ENCODE measurements at regions not wholly inside any gene's neighbourhood (a gene's known extent, or its start where the extent isn't known, plus 50 kb on each side); places are given as distances from the start of the nearest gene placed in this dataset.

GRCh38 chr14:100387450-100387849 lies 64.3 kb downstream of the SLC25A47 start:
- POLR2A ChIA-PET = no interaction called here

GRCh38 chr14:100388103-100389054 lies 65.2 kb downstream of the SLC25A47 start:
- DNase-seq (ENCODE audit: low read depth, low spot score) (no peak), ATAC-seq (no peak)
- no peaks in the 10 kb centered on the region for H3K79me2 ChIP-seq (ENCODE audit: insufficient read depth, low read length)
- no peaks in the 10 kb centered on the region for H3K9me3 ChIP-seq (ENCODE audit: control insufficient read depth in 1 of 2, insufficient read depth in 1 of 2, low read depth in 1 of 2, low read length in 2 of 2)
- no peak overlapping the region for H2AFZ ChIP-seq (ENCODE audit: low read depth, low read length, poor library complexity, severe bottlenecking)
- H3K36me3 ChIP-seq (ENCODE audit: control insufficient read depth in 1 of 2, insufficient read depth in 2 of 2, low read length in 2 of 2) = no peaks in the 10 kb centered on the region
- H3K9me2 ChIP-seq (ENCODE audit: insufficient read depth) = no peaks in the 10 kb centered on the region
- peaks cover 2 to 20% of the 10 kb centered on the region in 2 experiments; a peak in 3 of 4 replicates for H3K4me1 ChIP-seq (ENCODE audit: control insufficient read depth in 1 of 2, insufficient read depth in 2 of 2, low read length in 2 of 2)
- intact Hi-C loops (cut with micrococcal nuclease) = loop anchor here (5.0 to 10.0 kb wide), 2 partner anchors 846 to 1274 kb away; no protein-coding TSS in a partner anchor
- no peaks in the 10 kb centered on the region for H4K20me1 ChIP-seq (ENCODE audit: insufficient read depth)
- H3K4me2 ChIP-seq (ENCODE audit: low read length) = no peak overlapping the region
- ChIA-PET RAD21 (ENCODE audit: low non-redundant PET in 1 of 2, low total read pairs in 2 of 2, uncharacterized antibody in 2 of 2, unreplicated experiment in 2 of 2) (interaction anchor here in 1 of 2 experiments (1.8 kb wide), 1 partner anchor 51 kb away, joined by 5 read pairs; no protein-coding TSS in a partner anchor), POLR2A (no interaction called here), CTCF (interaction anchor here (0.9 to 1.8 kb wide), 3 partner anchors 11 to 265 kb away, joined by 3 to 7 read pairs (median 5); no protein-coding TSS in a partner anchor)
- no peak overlapping the region for H3K4me3 ChIP-seq (replicated peaks in 1 of 2; ENCODE audit: low read depth in 1 of 2, low read length in 2 of 2)
- no TSS peak for BruUV-seq (replicated peaks)
- no peaks in the 10 kb centered on the region for H3K27me3 ChIP-seq (ENCODE audit: insufficient read depth, low read length)
- H3K27ac ChIP-seq (ENCODE audit: low read depth, low read length) = no peak overlapping the region
- no peak overlapping the region for H3K9ac ChIP-seq (ENCODE audit: low read length)
- TF ChIP-seq ZNF274 (IDR thresholded peaks at IDR 0.05; ENCODE audit: low read depth, low read length) = no peak
- TF ChIP-seq, protein P1, sequence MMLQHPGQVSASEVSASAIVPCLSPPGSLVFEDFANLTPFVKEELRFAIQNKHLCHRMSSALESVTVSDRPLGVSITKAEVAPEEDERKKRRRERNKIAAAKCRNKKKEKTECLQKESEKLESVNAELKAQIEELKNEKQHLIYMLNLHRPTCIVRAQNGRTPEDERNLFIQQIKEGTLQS (IDR thresholded peaks at IDR 0.05) = no peak
- TF ChIP-seq YY1 (IDR thresholded peaks at IDR 0.05; ENCODE audit: extremely low read depth, insufficient replicate concordance, low read depth, low read length) = no peak
- TF ChIP-seq FOSL1 (IDR thresholded peaks at IDR 0.05; ENCODE audit: low read depth) = no peak
- TF ChIP-seq MAX (IDR thresholded peaks at IDR 0.05) = no peak
- no peak for TF ChIP-seq JUND (IDR thresholded peaks at IDR 0.05)
- TF ChIP-seq SP1 (IDR thresholded peaks at IDR 0.05; ENCODE audit: low read depth) = no peak
- no peak for TF ChIP-seq SIN3A (IDR thresholded peaks at IDR 0.05; ENCODE audit: low read depth)
- TF ChIP-seq ELF1 (IDR thresholded peaks at IDR 0.05; ENCODE audit: borderline replicate concordance, low read depth) = no peak
- TF ChIP-seq ZFX (IDR thresholded peaks at IDR 0.05) = no peak
- TF ChIP-seq, protein P2, sequence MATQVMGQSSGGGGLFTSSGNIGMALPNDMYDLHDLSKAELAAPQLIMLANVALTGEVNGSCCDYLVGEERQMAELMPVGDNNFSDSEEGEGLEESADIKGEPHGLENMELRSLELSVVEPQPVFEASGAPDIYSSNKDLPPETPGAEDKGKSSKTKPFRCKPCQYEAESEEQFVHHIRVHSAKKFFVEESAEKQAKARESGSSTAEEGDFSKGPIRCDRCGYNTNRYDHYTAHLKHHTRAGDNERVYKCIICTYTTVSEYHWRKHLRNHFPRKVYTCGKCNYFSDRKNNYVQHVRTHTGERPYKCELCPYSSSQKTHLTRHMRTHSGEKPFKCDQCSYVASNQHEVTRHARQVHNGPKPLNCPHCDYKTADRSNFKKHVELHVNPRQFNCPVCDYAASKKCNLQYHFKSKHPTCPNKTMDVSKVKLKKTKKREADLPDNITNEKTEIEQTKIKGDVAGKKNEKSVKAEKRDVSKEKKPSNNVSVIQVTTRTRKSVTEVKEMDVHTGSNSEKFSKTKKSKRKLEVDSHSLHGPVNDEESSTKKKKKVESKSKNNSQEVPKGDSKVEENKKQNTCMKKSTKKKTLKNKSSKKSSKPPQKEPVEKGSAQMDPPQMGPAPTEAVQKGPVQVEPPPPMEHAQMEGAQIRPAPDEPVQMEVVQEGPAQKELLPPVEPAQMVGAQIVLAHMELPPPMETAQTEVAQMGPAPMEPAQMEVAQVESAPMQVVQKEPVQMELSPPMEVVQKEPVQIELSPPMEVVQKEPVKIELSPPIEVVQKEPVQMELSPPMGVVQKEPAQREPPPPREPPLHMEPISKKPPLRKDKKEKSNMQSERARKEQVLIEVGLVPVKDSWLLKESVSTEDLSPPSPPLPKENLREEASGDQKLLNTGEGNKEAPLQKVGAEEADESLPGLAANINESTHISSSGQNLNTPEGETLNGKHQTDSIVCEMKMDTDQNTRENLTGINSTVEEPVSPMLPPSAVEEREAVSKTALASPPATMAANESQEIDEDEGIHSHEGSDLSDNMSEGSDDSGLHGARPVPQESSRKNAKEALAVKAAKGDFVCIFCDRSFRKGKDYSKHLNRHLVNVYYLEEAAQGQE (IDR thresholded peaks at IDR 0.05; ENCODE audit: low read depth) = no peak

More at GRCh38 chr14:100387450-100387849, 64.3 kb downstream of the SLC25A47 start:
- no peaks in the 10 kb centered on the region for H4K20me1 ChIP-seq (ENCODE audit: insufficient read depth)
- H3K4me3 ChIP-seq (replicated peaks in 1 of 2; ENCODE audit: low read depth in 1 of 2, low read length in 2 of 2) = no peak overlapping the region
- H3K27ac ChIP-seq (ENCODE audit: low read depth, low read length) = no peak overlapping the region
- CTCF ChIA-PET = interaction anchor here (0.9 to 5.9 kb wide), 4 partner anchors 10 to 275 kb away, joined by 3 to 108 read pairs (median 4); no protein-coding TSS in a partner anchor
- no TSS peak for BruUV-seq (replicated peaks)
- H3K27me3 ChIP-seq (ENCODE audit: insufficient read depth, low read length) = no peaks in the 10 kb centered on the region
- ATAC-seq (no peak), DNase-seq (ENCODE audit: low read depth, low spot score) (no peak)
- no peaks in the 10 kb centered on the region for H3K9me3 ChIP-seq (ENCODE audit: control insufficient read depth in 1 of 2, insufficient read depth in 1 of 2, low read depth in 1 of 2, low read length in 2 of 2)
- RAD21 ChIA-PET (ENCODE audit: low non-redundant PET in 1 of 2, low total read pairs in 2 of 2, uncharacterized antibody in 2 of 2, unreplicated experiment in 2 of 2) = interaction anchor here in 1 of 2 experiments (1.8 kb wide), 1 partner anchor 52 kb away, joined by 5 read pairs; no protein-coding TSS in a partner anchor
- TF ChIP-seq SP1 (IDR thresholded peaks at IDR 0.05; ENCODE audit: low read depth) (no peak), JUND (IDR thresholded peaks at IDR 0.05) (no peak), EZH2phosphoT487 (IDR thresholded peaks at IDR 0.05; ENCODE audit: borderline replicate concordance) (no peak), CBX3 (IDR thresholded peaks at IDR 0.05; ENCODE audit: low read depth) (no peak), RAD21 (IDR thresholded peaks at IDR 0.05; ENCODE audit: low read depth) (no peak), CEBPB (IDR thresholded peaks at IDR 0.05; ENCODE audit: low read depth) (no peak), TCF7L2 (IDR thresholded peaks at IDR 0.05; ENCODE audit: borderline replicate concordance, extremely low read depth, insufficient read depth, insufficient read length) (no peak), POLR2AphosphoS5 (IDR thresholded peaks at IDR 0.05; ENCODE audit: low read depth, low read length) (no peak), POLR2A (IDR thresholded peaks at IDR 0.05; ENCODE audit: borderline replicate concordance, extremely low read depth, insufficient read depth, insufficient read length) (no peak), ELF1 (IDR thresholded peaks at IDR 0.05; ENCODE audit: borderline replicate concordance, low read depth) (no peak), ZNF274 (IDR thresholded peaks at IDR 0.05; ENCODE audit: low read depth, low read length) (no peak), ZFX (IDR thresholded peaks at IDR 0.05) (no peak)
- no peak overlapping the region for H3K9ac ChIP-seq (ENCODE audit: low read length)
- intact Hi-C loops (cut with micrococcal nuclease) = loop anchor here (5.0 to 10.0 kb wide), 2 partner anchors 847 to 1275 kb away; no protein-coding TSS in a partner anchor
- H3K36me3 ChIP-seq (ENCODE audit: control insufficient read depth in 1 of 2, insufficient read depth in 2 of 2, low read length in 2 of 2) = no peaks in the 10 kb centered on the region
- H3K4me2 ChIP-seq (ENCODE audit: low read length) = no peak overlapping the region
- H3K9me2 ChIP-seq (ENCODE audit: insufficient read depth) = no peaks in the 10 kb centered on the region
- no peaks in the 10 kb centered on the region for H3K79me2 ChIP-seq (ENCODE audit: insufficient read depth, low read length)
- H2AFZ ChIP-seq (ENCODE audit: low read depth, low read length, poor library complexity, severe bottlenecking) = no peak overlapping the region
- H3K4me1 ChIP-seq (ENCODE audit: control insufficient read depth in 1 of 2, insufficient read depth in 2 of 2, low read length in 2 of 2) = peaks cover 2 to 19% of the 10 kb centered on the region in 2 experiments; a peak in 3 of 4 replicates

Data from HCT116 (cell line).